ENCODE measurements at regions not wholly inside any gene's neighbourhood (a gene's known extent, or its start where the extent isn't known, plus 50 kb on each side); places are given as distances from the start of the nearest gene placed in this dataset.
"Not testable (repeated sequence)": the region's sequence is repeated elsewhere in the genome, so short reads cannot be mapped to it uniquely, and the experiment has no call there.

DNA sequence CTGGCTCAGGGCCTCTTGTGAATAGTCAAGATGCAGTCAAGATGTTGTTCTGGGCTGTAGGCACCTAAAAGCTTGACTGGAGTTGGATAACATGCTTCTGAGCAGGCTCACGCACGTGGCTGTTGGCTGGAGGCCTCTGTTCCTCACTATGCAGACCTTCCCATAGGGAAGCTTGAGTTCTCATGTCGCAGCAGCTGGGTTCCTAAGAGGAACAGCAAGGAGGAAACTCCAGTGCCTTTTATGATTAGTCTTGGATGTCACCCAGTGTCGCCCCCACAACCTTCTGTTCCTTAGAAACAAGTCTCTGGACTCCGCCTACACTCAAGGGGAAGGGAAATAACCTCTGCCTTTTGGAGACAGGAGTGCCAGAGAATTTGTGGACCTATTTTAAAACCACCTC is 210.7 kb downstream of the BCAS1 start:
- no peak overlapping the region for H3K27ac Mint-ChIP-seq

DNA sequence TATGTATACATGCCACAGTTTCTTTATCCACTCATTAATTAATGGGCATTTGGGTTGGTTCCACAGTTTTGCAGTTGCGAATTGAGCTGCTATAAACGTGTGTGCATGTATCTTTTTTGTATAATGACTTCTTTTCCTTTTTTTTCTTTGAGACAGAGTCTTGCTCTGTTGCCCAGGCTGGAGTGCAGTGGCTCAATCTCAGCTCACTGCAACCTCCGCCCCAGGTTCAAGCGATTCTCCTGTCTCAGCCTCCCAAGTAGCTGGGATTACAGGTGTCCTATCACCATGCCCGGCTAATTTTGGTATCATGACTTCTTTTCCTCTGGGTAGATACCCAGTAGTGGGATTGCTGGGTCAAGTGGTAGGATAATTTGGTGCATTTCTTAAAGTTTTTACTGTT is 211.4 kb downstream of the BCAS1 start:
- H3K27me3 Mint-ChIP-seq; H3K9me3 Mint-ChIP-seq; H3K4me3 Mint-ChIP-seq; H3K36me3 Mint-ChIP-seq (ENCODE audit: low read depth); POLR2A ChIA-PET; DNase-seq; H3K27ac Mint-ChIP-seq: not testable (repeated sequence)
- H3K4me1 Mint-ChIP-seq: peaks cover 37% of the 10 kb centered on the region
- CTCF ChIA-PET: interaction anchor here (1.4 to 1.6 kb wide), 2 partner anchors 9 to 19 kb away, joined by 3 to 5 read pairs; no protein-coding TSS in a partner anchor

More for the DNA sequence above, 210.7 kb downstream of the BCAS1 start:
- Mint-ChIP-seq H3K36me3 (ENCODE audit: low read depth) (no peaks in the 10 kb centered on the region), H3K27me3 (no peaks in the 10 kb centered on the region), H3K4me3 (no peak overlapping the region), H3K9me3 (no peaks in the 10 kb centered on the region), H3K4me1 (peaks cover 42% of the 10 kb centered on the region)
- ChIA-PET CTCF (interaction anchor here (0.8 to 1.6 kb wide), 5 partner anchors 12 to 21 kb away, joined by 3 to 5 read pairs (median 3); no protein-coding TSS in a partner anchor), POLR2A (no interaction called here)
- DNase-seq: no peak

DNA sequence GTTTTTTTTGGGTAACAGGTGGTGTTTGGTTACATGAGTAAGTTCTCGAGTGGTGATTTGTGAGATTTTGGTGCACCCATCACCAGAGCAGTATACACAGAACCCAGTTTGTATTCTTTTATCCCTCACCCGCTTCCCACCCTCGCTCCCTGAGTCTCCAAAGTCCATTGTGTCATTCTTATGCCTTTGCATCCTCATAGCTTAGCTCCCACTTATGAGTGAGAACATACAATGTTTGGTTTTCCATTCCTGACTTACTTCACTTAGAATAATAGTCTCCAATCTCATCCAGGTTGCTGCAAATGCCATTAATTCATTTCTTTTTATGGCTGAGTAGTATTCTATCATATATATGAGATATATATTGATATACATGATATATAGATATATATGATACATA is 211.9 kb downstream of the BCAS1 start:
- CTCF ChIA-PET: interaction anchor here (0.9 to 3.3 kb wide), 4 partner anchors 7 to 15 kb away, joined by 3 to 14 read pairs (median 5); no protein-coding TSS in a partner anchor
- H3K36me3 Mint-ChIP-seq (ENCODE audit: low read depth); H3K27ac Mint-ChIP-seq; H3K27me3 Mint-ChIP-seq; POLR2A ChIA-PET; H3K4me3 Mint-ChIP-seq; H3K9me3 Mint-ChIP-seq; DNase-seq: not testable (repeated sequence)
- H3K4me1 Mint-ChIP-seq: peaks cover 32% of the 10 kb centered on the region

DNA sequence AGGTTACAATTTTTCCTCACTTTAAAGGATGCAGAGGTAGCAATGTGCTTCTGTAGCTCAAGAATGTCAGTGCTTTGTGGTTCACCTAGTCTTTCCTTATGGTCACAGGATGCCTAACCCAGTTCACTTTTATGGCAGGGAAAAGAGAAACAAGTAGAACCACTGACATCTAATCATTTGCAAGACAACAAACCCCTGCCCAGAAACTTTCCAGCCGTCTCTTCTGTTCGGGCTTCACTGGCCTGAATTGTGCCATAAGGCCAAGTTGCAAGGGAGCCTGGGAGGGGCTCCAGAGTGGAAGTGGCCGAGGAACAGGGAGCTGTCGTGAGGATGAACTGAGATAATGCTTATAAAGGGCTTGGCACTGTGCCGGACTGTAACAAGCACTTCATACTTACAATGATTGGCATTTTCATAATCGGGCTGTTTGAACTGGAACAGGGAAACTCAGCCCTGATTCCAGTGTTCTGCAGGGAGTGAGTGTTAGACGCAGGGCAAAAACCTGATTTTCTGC is 212.6 kb downstream of the BCAS1 start:
- POLR2A ChIA-PET: no interaction called here
- no peak overlapping the region for H3K4me3 Mint-ChIP-seq
- no peaks in the 10 kb centered on the region for H3K27me3 Mint-ChIP-seq
- CTCF ChIA-PET: interaction anchor here (0.8 to 3.3 kb wide), 9 partner anchors 8 to 90 kb away, joined by 3 to 14 read pairs (median 3); no protein-coding TSS in a partner anchor
- peaks cover 34% of the 10 kb centered on the region for H3K4me1 Mint-ChIP-seq
- no peaks in the 10 kb centered on the region for H3K9me3 Mint-ChIP-seq
- peak overlapping the region; percentile 23 for H3K27ac Mint-ChIP-seq
- DNase-seq: no peak
- no peaks in the 10 kb centered on the region for H3K36me3 Mint-ChIP-seq (ENCODE audit: low read depth)

DNA sequence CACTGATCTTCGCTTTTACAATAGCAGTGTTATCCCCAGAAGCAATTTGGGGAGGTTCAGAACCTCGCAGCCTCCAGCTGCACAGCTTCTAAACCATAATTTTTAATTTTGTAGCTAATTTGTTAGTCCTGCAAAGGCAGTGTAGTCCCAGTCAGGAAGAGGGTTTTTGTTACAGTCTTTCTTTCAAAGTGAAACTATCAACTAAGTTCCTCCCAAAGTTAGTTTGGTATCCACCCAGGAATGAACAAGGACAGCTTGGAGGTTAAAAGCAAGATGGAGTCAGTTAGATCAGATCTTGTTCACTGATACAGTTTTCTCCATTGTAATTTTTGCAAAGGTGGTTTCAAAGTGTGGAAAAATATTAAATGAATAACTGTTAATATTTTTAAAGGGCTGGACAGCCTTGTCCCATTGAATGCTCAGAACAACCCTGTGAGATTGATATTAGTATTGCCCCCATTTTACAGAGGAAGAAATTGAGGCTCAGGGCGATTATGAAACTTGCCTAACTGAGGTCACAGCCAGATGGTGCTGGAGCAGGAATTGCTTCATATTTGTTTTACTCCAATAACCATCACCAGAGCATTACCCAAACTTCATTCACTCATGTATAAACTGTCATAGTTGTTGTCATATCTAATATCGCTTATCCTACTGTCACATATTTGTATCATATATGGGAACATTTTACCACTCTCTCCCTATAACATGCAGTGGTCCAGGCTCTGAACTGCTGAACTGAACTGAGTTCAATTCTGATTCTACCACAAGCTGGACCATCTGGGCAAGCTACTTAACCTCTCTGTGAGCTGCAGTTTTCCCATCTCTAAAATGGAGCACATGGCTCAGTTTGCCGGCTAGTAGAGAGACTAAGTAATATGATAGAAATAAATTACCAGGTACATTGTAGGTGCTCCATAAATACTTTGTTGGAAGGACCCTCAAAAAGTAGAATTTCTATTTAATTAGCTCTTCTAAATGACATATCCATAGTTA is 213.8 kb downstream of the BCAS1 start:
- Mint-ChIP-seq H3K4me1 (peaks cover 34% of the 10 kb centered on the region), H3K36me3 (ENCODE audit: low read depth) (no peaks in the 10 kb centered on the region), H3K27ac (peak overlapping the region; percentile 16), H3K4me3 (no peak overlapping the region), H3K9me3 (no peaks in the 10 kb centered on the region), H3K27me3 (no peaks in the 10 kb centered on the region)
- DNase-seq: no peak
- POLR2A ChIA-PET: no interaction called here
- CTCF ChIA-PET: interaction anchor here (0.8 to 3.3 kb wide), 7 partner anchors 9 to 88 kb away, joined by 3 to 14 read pairs (median 4); no protein-coding TSS in a partner anchor

DNA sequence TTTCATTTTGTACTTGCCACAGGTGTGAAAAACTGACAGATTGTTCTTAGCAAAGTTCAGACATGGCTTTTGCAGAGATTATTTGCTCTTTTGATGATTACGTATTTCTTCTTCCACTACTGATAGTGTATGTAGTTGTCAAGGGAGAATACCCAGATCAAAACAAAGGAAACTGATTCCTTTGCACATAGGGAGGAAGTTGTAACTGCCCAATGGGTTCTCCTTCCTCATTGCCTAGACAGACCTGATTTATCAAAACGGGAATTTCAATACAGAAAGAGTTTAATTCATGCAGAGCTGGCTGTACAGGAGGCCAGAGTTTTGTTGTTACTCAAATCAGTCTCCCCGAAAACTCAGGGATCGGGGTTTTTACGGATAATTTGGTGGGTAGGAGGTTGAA is 214.7 kb downstream of the BCAS1 start:
- POLR2A ChIA-PET: no interaction called here
- no peak overlapping the region for H3K4me3 Mint-ChIP-seq
- H3K36me3 Mint-ChIP-seq (ENCODE audit: low read depth): no peaks in the 10 kb centered on the region
- CTCF ChIA-PET: interaction anchor here (2.2 to 3.3 kb wide), 2 partner anchors 10 to 60 kb away, joined by 6 to 14 read pairs; no protein-coding TSS in a partner anchor
- H3K4me1 Mint-ChIP-seq: peaks cover 36% of the 10 kb centered on the region
- no peaks in the 10 kb centered on the region for H3K27me3 Mint-ChIP-seq
- H3K27ac Mint-ChIP-seq: peak overlapping the region; percentile 65
- DNase-seq: no peak
- no peaks in the 10 kb centered on the region for H3K9me3 Mint-ChIP-seq

DNA sequence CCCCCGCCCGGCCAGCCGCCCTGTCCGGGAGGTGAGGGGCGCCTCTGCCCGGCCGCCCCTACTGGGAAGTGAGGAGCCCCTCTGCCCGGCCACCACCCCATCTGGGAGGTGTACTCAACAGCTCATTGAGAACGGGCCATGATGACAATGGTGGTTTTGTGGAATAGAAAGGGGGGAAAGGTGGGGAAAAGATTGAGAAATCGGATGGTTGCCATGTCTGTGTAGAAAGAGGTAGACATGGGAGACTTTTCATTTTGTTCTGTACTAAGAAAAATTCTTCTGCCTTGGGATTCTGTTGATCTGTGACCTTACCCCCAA is 215.8 kb downstream of the BCAS1 start:
- peaks cover 36% of the 10 kb centered on the region for H3K4me1 Mint-ChIP-seq
- H3K9me3 Mint-ChIP-seq; H3K36me3 Mint-ChIP-seq (ENCODE audit: low read depth); H3K27ac Mint-ChIP-seq; H3K4me3 Mint-ChIP-seq; POLR2A ChIA-PET; H3K27me3 Mint-ChIP-seq; CTCF ChIA-PET; DNase-seq: not testable (repeated sequence)

DNA sequence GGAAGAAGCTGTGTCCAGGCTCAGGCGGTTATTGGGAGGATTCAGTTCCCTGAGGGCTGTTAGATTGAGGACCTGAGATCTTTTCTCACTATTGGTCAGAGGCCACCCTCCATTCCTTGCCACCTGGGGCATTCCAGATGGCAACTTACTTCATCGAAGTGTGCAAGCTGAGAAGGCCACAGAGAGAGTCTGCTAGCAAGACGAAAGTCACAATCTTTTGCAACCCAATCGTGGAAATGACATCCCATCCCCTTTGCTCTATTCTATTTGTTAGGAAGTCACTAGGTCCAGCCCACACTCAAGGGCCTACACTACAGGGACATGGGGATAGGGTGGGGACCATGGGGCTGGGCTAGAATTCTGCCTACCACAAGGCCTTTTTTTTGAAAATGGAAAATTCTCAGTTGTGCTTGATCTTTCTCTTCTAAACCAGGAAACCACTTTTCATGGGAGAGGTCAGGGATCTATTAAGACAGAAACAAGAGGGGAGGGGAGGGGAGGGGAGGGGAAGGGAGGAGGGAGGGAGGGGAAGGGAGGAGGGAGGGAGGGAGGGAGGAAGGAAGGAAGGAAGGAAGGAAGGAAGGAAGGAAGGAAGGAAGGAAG is 217.2 kb downstream of the BCAS1 start:
- ChIA-PET POLR2A (no interaction called here), CTCF (interaction anchor here (1.0 to 1.3 kb wide), 2 partner anchors 10 to 20 kb away, joined by 4 to 5 read pairs; no protein-coding TSS in a partner anchor)
- Mint-ChIP-seq H3K9me3 (no peaks in the 10 kb centered on the region), H3K4me1 (peaks cover 41% of the 10 kb centered on the region), H3K27me3 (no peaks in the 10 kb centered on the region), H3K36me3 (ENCODE audit: low read depth) (peaks cover 5% of the 10 kb centered on the region), H3K4me3 (no peak overlapping the region), H3K27ac (peak overlapping the region; percentile 70)
- DNase-seq: no peak

DNA sequence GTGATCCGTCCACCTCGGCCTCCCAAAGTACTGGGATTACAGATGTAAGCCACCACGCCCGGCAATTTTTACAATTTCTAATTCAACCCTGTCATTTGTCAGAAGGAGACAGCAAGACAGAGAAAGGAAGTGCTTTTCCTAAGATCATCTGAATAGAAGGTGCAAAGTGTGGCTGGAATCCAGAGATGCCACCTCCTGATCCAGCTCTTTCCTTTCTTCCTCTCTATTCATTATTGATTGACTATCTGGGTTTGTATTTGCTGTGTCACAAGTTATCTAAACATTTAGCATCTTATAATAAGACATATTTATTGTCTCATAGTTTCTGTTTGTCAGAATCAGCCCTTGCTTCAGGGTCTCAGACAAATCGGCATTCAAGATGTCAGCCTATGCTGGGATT is 217.7 kb downstream of the BCAS1 start:
- Mint-ChIP-seq H3K27ac (no peak overlapping the region), H3K4me3 (no peak overlapping the region)
- CTCF ChIA-PET: interaction anchor here (1.0 to 1.3 kb wide), 2 partner anchors 9 to 21 kb away, joined by 4 to 5 read pairs; no protein-coding TSS in a partner anchor

DNA sequence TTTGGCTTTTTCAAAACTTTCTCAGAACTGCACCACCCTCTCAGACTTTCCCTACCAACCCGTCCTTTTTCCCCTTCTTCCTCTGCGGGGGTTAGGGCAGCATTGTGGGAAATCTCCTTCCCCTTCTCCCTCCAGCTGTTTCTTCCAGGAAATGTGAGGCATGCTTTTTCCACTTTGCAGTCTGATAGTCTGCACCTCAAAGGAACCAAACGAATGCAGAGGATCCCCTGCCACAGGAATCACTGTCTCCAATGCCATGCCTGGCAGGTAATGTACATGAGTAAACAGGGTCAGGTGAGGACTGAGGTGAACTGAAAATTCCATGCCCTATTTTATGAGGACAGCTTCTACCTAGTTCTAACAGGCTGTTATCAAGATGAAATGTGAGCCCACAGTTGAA is 218.4 kb downstream of the BCAS1 start:
- DNase-seq: no peak
- H3K4me1 Mint-ChIP-seq: peaks cover 41% of the 10 kb centered on the region
- CTCF ChIA-PET: interaction anchor here (0.6 to 1.3 kb wide), 4 partner anchors 9 to 103 kb away, joined by 3 to 5 read pairs (median 4); no protein-coding TSS in a partner anchor
- no peak overlapping the region for H3K4me3 Mint-ChIP-seq
- H3K27me3 Mint-ChIP-seq: no peaks in the 10 kb centered on the region
- H3K36me3 Mint-ChIP-seq (ENCODE audit: low read depth): peaks cover 6% of the 10 kb centered on the region
- no peak overlapping the region for H3K27ac Mint-ChIP-seq
- POLR2A ChIA-PET: no interaction called here
- H3K9me3 Mint-ChIP-seq: no peaks in the 10 kb centered on the region

More for the DNA sequence above, 217.7 kb downstream of the BCAS1 start:
- POLR2A ChIA-PET: no interaction called here
- no peaks in the 10 kb centered on the region for H3K9me3 Mint-ChIP-seq
- no peaks in the 10 kb centered on the region for H3K27me3 Mint-ChIP-seq
- peaks cover 6% of the 10 kb centered on the region for H3K36me3 Mint-ChIP-seq (ENCODE audit: low read depth)
- DNase-seq: no peak
- H3K4me1 Mint-ChIP-seq: peaks cover 41% of the 10 kb centered on the region

DNA sequence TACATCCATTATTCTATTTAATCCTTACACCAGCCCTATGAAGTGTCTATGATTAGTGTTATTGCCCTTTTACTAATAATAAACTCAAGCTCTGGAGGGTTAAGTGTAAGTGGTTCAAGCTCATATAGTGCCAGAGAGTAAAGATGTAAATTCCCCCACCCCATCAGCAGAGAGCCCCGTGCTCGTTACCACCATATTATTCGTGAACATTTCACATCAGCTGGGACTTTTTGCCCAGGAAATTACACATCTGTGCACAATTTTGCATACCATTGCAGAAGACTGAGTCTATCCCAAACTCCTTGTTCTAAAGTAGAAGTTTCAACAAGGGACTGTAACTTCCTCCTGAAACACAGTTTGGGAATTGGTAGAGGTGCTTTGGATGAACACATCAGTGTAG is 220.1 kb downstream of the BCAS1 start:
- Mint-ChIP-seq H3K4me1 (peaks cover 40% of the 10 kb centered on the region), H3K4me3 (no peak overlapping the region), H3K36me3 (ENCODE audit: low read depth) (peaks cover 6% of the 10 kb centered on the region), H3K27ac (no peak overlapping the region), H3K9me3 (no peaks in the 10 kb centered on the region), H3K27me3 (no peaks in the 10 kb centered on the region)
- ChIA-PET POLR2A (no interaction called here), CTCF (no interaction called here)
- no peak for DNase-seq

DNA sequence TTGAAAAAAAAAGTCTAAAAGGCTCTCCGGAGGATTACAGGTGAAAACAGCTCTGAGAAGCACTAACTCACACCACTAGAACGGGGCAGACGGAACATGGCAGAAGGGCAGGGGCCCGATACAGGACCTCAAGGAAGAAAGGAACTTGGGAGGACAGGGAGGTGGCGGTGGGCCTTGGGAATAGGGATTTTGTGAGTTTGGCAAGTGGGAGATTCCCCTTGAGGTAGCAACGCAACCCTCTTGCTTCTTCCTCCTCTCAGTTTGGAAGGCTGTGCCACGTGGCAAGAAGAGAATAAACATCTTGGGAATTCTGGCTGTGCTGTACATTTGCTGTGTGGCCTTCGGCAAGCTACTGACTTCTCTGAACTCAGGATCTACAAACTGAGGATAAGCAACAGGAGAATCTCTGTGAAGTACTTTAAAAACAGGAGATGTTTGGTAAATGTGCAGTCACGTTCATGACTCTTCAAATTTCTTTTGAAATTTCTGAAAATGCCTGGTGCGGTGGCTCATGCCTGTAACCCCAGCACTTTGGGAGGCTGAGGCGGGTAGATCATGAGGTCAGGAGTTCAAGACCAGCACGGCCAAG is 220.8 kb downstream of the BCAS1 start:
- Mint-ChIP-seq H3K4me1 (peaks cover 47% of the 10 kb centered on the region), H3K36me3 (ENCODE audit: low read depth) (peaks cover 6% of the 10 kb centered on the region), H3K9me3 (peaks cover 2% of the 10 kb centered on the region), H3K27ac (peak overlapping the region; percentile 34), H3K27me3 (no peaks in the 10 kb centered on the region), H3K4me3 (no peak overlapping the region)
- POLR2A ChIA-PET: no interaction called here
- CTCF ChIA-PET: interaction anchor here (0.9 to 1.1 kb wide), 3 partner anchors 9 to 240 kb away, joined by 3 read pairs; no protein-coding TSS in a partner anchor
- no peak for DNase-seq

Measured in activated CD4-positive, alpha-beta T cell treated with anti-CD3 and anti-CD28 coated beads, Interleukin-2, amount 10 ng/mL, durations not matched to agents 7 days and 5 days (primary cell).